ENCODE measurements at regions not wholly inside any gene's neighbourhood (a gene's known extent, or its start where the extent isn't known, plus 50 kb on each side); places are given as distances from the start of the nearest gene placed in this dataset.
A peak's percentile ranks its signal among the peaks of the same experiment; 100 is the strongest.

DNA sequence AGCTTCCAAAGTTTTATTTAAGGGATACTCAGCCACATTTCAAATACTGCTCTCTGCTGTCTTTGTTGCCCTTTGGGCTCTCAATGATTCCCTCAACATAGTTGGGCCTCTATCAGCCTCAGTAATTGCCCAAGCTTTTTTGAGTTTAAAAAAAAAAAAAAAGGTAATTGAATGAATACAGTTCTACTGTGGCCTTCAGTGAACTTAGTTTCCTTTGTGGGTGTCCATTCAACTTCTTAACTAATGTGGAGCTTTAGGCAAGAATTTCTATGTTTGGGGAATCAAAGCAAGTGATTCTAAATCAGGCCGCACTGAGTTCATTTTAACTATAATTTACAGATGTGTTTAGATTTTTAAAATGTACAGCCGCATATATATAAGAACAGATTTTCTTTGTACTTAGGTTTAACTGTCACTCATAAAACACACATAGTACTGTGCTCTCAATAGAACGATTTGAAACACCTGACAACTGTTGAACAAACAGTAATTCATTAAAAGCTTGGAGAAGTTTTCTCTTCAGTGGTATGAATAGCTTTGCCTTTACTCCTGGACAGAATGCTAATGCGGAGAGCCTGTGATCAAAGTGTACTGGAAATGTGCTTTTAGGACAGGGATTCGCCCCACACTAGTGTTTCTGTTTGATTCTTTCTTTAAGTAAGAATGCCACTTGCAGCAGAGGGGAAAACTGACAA is 844.9 kb upstream of the SEMA6D start:
- Histone ChIP-seq H3K4me1 (ENCODE audit: low read depth) (peaks cover 7% of the 10 kb centered on the region), H3K27me3 (no peaks in the 10 kb centered on the region), H3K9me3 (ENCODE audit: low read depth) (no peaks in the 10 kb centered on the region), H3K27ac (peak overlapping the region; percentile 71), H3K36me3 (no peaks in the 10 kb centered on the region), H3K4me3 (no peak overlapping the region)
- no peak for DNase-seq (ENCODE audit: low read depth in 1 of 2, low spot score in 1 of 2)
- no peak for TF ChIP-seq CTCF (IDR thresholded peaks at IDR 0.05; ENCODE audit: low read depth, low read length)

- peaks cover 10% of the 10 kb centered on the region for H3K4me1 ChIP-seq (ENCODE audit: low read depth)
- peak in 1 of 2 donors; percentile 36 for DNase-seq (ENCODE audit: low read depth in 1 of 2, low spot score in 1 of 2)
- no peak for TF ChIP-seq CTCF (IDR thresholded peaks at IDR 0.05; ENCODE audit: low read depth, low read length)
- no peak overlapping the region for H3K4me3 ChIP-seq
- H3K36me3 ChIP-seq: no peaks in the 10 kb centered on the region
- no peaks in the 10 kb centered on the region for H3K27me3 ChIP-seq
- peak overlapping the region; percentile 71 for H3K27ac ChIP-seq
- H3K9me3 ChIP-seq (ENCODE audit: low read depth): no peaks in the 10 kb centered on the region
Observed at GRCh38 chr15:46872981-46873330, 844.3 kb upstream of the SEMA6D start.

DNA sequence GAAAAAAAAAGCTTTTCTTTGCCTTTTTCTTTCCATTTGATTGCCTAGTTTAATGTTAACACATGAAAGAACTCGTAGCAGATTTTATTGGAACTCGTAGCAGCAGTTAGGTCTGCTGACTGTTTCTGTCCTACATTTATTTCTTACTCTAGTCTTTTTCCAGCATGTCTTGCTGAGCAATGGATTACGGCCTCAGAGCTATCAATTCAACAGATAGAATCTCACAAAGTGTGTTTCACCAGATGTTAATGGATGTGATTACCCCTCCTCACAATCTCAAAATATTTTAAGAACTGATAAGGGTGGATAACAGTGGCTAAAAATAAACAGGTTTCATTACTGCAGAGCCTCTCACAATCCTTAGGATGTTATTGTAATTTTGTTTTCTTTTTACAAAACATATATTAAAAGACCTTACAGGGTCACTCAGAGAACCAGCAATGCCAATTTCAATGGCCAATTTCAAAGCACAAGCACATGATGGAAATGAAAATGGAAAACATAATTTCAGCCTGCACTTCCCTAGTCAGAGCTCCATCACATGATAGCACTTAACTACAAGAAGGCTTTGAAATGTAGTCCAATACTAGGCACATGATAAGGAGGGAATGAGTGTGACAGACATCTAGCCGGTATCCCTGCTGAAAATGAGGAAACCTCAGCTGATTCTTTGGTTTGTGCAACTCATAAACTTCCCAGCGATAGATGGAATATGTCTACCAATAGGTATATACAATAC is 838.1 kb upstream of the SEMA6D start:
- Histone ChIP-seq H3K4me3 (no peak overlapping the region), H3K4me1 (ENCODE audit: low read depth) (peaks cover 31% of the 10 kb centered on the region), H3K9me3 (ENCODE audit: low read depth) (no peaks in the 10 kb centered on the region), H3K27me3 (no peaks in the 10 kb centered on the region), H3K27ac (peak overlapping the region; percentile 89), H3K36me3 (no peaks in the 10 kb centered on the region)
- TF ChIP-seq CTCF (IDR thresholded peaks at IDR 0.05; ENCODE audit: low read depth, low read length): no peak
- peak in 1 of 2 donors; percentile 54 for DNase-seq (ENCODE audit: low read depth in 1 of 2, low spot score in 1 of 2)

GRCh38 chr15:46880791-46881190 is 836.5 kb upstream of the SEMA6D start:
- no peak for DNase-seq (ENCODE audit: low read depth in 1 of 2, low spot score in 1 of 2)
- Histone ChIP-seq H3K9me3 (ENCODE audit: low read depth) (no peaks in the 10 kb centered on the region), H3K4me3 (no peak overlapping the region), H3K36me3 (no peaks in the 10 kb centered on the region), H3K27me3 (no peaks in the 10 kb centered on the region), H3K27ac (peak overlapping the region; percentile 89), H3K4me1 (ENCODE audit: low read depth) (peaks cover 31% of the 10 kb centered on the region)
- TF ChIP-seq CTCF (IDR thresholded peaks at IDR 0.05; ENCODE audit: low read depth, low read length): no peak

- Histone ChIP-seq H3K36me3 (no peaks in the 10 kb centered on the region), H3K27ac (peak overlapping the region; percentile 83), H3K9me3 (ENCODE audit: low read depth) (no peaks in the 10 kb centered on the region), H3K4me3 (no peak overlapping the region), H3K27me3 (no peaks in the 10 kb centered on the region), H3K4me1 (ENCODE audit: low read depth) (peaks cover 19% of the 10 kb centered on the region)
- TF ChIP-seq CTCF (IDR thresholded peaks at IDR 0.05; ENCODE audit: low read depth, low read length): no peak
- no peak for DNase-seq (ENCODE audit: low read depth in 1 of 2, low spot score in 1 of 2)
Observed at GRCh38 chr15:46892621-46893160, 824.6 kb upstream of the SEMA6D start.
